ENCODE measurements at regions not wholly inside any gene's neighbourhood (a gene's known extent, or its start where the extent isn't known, plus 50 kb on each side); places are given as distances from the start of the nearest gene placed in this dataset.
"Not testable (repeated sequence)": the region's sequence is repeated elsewhere in the genome, so short reads cannot be mapped to it uniquely, and the experiment has no call there.

GRCh38 chr10:29882766-29883165 lies 176.6 kb downstream of the JCAD start:
- H3K4me3 ChIP-seq (ENCODE audit: low read depth, low read length), result no peak overlapping the region

- no peak overlapping the region for H3K4me3 ChIP-seq (ENCODE audit: low read depth, low read length)
These were observed 177.6 kb downstream of the JCAD start for GRCh38 chr10:29881811-29882210.

GRCh38 chr10:29881336-29881771 lies 178.0 kb downstream of the JCAD start:
- H3K4me3 ChIP-seq (ENCODE audit: low read depth, low read length), result no peak overlapping the region

- H3K4me3 ChIP-seq (ENCODE audit: low read depth, low read length), result no peak overlapping the region
These were observed 178.5 kb downstream of the JCAD start for GRCh38 chr10:29880856-29881255.

GRCh38 chr10:29879862-29880261 lies 179.5 kb downstream of the JCAD start:
- no peak overlapping the region for H3K4me3 ChIP-seq (ENCODE audit: low read depth, low read length)

GRCh38 chr10:29878492-29878891 lies 180.9 kb downstream of the JCAD start:
- H3K4me3 ChIP-seq (ENCODE audit: low read depth, low read length), result no peak overlapping the region

- H3K4me3 ChIP-seq (ENCODE audit: low read depth, low read length), result no peak overlapping the region
These were observed 181.4 kb downstream of the JCAD start for GRCh38 chr10:29877793-29878491.

GRCh38 chr10:29876008-29876555 lies 183.3 kb downstream of the JCAD start:
- no peak overlapping the region for H3K4me3 ChIP-seq (ENCODE audit: low read depth, low read length)

GRCh38 chr10:29874606-29875269 lies 184.6 kb downstream of the JCAD start:
- H3K4me3 ChIP-seq (ENCODE audit: low read depth, low read length), result no peak overlapping the region

GRCh38 chr10:29873941-29874484 lies 185.4 kb downstream of the JCAD start:
- H3K4me3 ChIP-seq (ENCODE audit: low read depth, low read length), result no peak overlapping the region

- H3K4me3 ChIP-seq (ENCODE audit: low read depth, low read length), result no peak overlapping the region
These were observed 188.8 kb downstream of the JCAD start for GRCh38 chr10:29870522-29871044.

GRCh38 chr10:29869593-29869992 lies 189.8 kb downstream of the JCAD start:
- no peak overlapping the region for H3K4me3 ChIP-seq (ENCODE audit: low read depth, low read length)

GRCh38 chr10:29866356-29866755 lies 193.0 kb downstream of the JCAD start:
- H3K4me3 ChIP-seq (ENCODE audit: low read depth, low read length), result no peak overlapping the region

GRCh38 chr10:29865700-29866355 lies 193.6 kb downstream of the JCAD start:
- no peak overlapping the region for H3K4me3 ChIP-seq (ENCODE audit: low read depth, low read length)

- H3K4me3 ChIP-seq (ENCODE audit: low read depth, low read length), result no peak overlapping the region
These were observed 196.3 kb downstream of the JCAD start for GRCh38 chr10:29862923-29863614.

GRCh38 chr10:29861811-29862505 lies 197.4 kb downstream of the JCAD start:
- no peak overlapping the region for H3K4me3 ChIP-seq (ENCODE audit: low read depth, low read length)

- not testable (repeated sequence) for H3K4me3 ChIP-seq (ENCODE audit: low read depth, low read length)
These were observed 198.2 kb downstream of the JCAD start for GRCh38 chr10:29861231-29861630.

- no peak overlapping the region for H3K4me3 ChIP-seq (ENCODE audit: low read depth, low read length)
These were observed 199.2 kb downstream of the JCAD start for GRCh38 chr10:29860166-29860565.

- no peak overlapping the region for H3K4me3 ChIP-seq (ENCODE audit: low read depth, low read length)
These were observed 199.8 kb downstream of the JCAD start for GRCh38 chr10:29859521-29860130.
